ENCODE measurements at regions not wholly inside any gene's neighbourhood (a gene's known extent, or its start where the extent isn't known, plus 50 kb on each side); places are given as distances from the start of the nearest gene placed in this dataset.

DNA sequence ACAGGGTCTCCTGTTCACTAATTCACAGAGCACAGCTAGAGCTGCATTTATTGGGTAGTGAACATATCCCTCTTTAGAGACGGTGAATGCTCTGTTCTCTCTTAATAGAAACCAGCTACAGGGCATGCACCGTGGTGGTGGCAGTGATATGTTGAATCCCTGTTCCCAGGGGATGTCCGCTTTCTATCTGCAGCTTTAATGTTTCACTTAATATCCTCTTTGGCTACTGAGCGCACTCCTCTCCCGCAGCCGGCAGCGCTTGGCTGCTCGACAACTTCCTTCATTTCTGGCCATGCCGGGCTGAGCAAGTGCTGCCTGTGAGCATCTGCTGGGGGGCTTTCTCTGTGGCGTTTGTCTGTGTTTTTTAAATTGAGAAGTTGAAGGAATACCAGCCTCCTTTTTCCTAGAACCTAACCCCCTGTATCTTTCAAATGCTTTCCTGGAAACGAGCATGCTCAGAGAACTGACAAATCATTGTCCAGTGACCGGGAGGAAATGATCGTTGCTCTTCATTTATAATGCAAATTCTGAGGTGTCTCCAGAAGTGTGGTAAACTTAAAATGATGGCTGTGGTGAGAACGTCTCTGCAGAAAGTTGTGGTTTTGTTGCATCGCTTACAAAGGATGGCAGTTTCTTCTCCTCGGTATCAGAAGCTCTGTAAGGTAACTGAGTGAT lies 297.9 kb downstream of the UTRN start:
- peak; percentile 34 for DNase-seq

- no peak for DNase-seq
These were observed 298.4 kb downstream of the UTRN start for GRCh38 chr6:144583614-144583954.

GRCh38 chr6:144585217-144585814 lies 300.2 kb downstream of the UTRN start:
- DNase-seq: peak; percentile 44

DNA sequence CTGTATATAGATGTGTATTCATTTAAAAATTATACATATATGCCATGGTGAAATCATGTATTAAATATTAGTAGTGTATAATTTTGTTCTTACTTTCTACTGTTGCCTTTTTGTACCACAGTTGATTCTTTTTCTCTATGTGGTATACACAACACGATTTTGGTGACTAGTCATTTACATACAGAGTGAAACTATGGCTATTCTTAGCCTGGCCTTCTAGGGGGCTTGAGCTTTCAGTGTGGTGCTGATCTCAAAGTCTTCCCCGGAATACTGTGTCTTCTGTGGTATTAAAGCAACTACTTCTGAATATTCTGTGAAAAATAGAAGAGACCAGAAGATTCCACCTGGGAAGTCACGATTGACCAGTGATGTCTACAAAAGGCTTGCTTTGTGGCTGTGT lies 301.9 kb downstream of the UTRN start:
- no peak for DNase-seq

GRCh38 chr6:144588697-144589325 lies 303.7 kb downstream of the UTRN start:
- DNase-seq: no peak

DNA sequence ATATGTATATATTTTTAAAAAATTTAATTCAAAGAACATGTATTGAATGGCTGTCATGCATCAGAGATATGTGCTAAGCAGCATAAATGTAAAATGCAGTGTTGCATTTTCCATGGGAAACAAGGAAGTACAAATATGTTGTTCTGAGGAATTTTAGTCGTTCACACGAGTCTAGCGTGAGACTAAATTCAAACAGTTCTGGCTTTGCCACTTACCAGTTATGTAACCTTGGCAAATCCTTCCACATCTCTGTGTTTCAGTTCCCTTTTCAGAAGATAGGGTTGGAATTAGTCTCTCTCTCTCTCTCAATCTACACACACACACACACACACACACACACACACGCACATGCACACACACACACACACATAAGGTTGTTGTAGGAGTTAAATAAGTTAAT lies 305.4 kb downstream of the UTRN start:
- no peak for DNase-seq

DNA sequence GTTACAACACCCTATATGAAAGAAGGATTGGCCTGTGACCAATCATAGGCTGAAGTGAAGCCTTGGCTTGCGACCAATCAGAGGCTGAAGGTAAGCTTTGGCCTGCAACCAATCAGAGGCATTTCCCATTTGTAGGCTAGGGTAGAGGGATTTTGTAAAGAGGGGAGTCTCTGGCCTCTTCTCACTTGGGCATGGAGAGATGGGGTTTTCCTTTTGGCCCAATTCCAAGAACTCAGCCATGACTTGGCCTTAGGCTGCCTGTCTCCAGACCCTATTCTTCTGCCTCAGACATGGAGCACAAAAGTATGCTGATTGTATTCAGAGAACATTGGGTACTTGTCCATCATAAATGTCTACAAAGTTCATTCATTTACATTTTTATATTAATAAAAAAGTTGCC lies 308.3 kb downstream of the UTRN start:
- no peak for DNase-seq

GRCh38 chr6:144594585-144594984 lies 309.4 kb downstream of the UTRN start:
- no peak for DNase-seq

GRCh38 chr6:144595266-144595665 lies 310.1 kb downstream of the UTRN start:
- no peak for DNase-seq

DNA sequence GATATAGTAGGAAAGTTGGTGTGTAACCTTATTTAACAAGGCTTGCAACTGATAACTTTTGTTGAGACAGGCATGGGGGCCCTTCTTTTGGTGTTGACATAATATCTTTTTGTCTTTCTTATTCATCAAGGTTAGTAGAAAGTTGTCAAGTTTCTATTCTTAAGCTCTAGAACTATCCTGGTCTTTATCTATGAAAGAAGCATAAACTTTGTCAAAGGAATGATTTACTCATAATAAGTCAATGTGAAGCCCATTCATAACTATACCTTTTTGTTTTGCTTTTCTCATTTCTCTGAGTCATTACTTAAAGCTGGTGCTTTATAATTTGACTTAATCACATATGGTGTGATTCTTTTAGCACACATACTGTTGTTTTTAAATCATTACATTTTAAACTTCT lies 312.4 kb downstream of the UTRN start:
- no peak for DNase-seq

- DNase-seq: no peak
These were observed 314.5 kb downstream of the UTRN start for GRCh38 chr6:144599615-144600014.

DNA sequence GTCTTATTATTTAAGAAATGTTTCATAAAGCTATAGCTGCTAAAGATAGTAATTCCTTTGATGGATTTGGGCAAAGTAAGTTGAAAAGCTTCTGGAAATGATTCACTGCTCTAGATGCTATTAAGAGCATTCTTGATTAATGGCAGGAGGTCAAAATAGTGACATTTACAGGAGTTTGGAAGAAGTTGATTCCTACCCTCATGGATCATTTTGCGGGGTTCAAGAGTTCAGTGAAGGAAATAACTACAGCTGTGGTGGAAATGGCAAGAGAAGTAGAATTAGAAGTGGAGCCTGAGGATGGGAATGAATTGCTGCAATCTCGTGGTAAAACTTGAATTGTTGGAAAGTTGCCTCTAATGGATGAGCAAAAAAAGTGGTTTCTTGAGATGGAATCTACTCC lies 316.1 kb downstream of the UTRN start:
- DNase-seq: no peak

GRCh38 chr6:144602523-144603180 lies 317.5 kb downstream of the UTRN start:
- no peak for DNase-seq

DNA sequence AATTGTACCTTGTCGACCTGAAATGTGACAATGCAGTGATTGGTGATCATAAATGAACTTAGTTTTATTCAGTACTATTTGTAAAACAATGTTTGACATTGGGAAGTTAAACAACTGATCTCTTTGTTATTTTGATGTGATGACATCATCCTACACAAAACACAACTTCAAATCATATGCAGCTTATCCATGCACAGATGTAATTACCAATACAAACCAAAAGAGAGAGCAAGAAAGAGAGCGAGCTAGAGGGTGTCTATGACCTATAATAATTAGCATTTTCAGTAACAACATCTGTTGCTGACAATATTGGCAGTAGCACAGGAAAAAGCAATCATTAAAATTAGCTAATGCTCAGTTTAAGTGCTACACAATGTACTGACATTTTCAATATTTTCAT lies 320.9 kb downstream of the UTRN start:
- DNase-seq: no peak

- no peak for DNase-seq
These were observed 323.0 kb downstream of the UTRN start for GRCh38 chr6:144607998-144608735.

- no peak for DNase-seq
These were observed 327.7 kb downstream of the UTRN start for GRCh38 chr6:144612811-144613210.

DNA sequence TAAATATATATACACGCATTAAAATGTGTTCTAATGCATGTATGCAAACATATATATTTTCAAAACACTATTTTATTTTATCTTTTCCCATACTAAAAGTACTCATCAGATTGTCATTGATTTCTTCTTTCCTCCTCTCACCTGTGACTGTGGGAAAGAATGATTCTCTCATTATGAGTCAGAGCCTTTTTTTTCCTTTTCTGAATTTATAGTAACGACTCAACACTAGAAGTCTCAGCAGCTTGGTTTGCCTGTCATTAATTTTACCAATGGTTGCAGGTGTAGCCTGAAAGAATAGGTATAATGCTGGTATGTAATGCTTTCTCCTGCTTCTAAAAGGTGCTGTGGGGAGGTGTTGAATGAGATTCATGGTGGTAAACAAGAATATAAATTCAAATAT lies 328.7 kb downstream of the UTRN start:
- DNase-seq: no peak

DNA sequence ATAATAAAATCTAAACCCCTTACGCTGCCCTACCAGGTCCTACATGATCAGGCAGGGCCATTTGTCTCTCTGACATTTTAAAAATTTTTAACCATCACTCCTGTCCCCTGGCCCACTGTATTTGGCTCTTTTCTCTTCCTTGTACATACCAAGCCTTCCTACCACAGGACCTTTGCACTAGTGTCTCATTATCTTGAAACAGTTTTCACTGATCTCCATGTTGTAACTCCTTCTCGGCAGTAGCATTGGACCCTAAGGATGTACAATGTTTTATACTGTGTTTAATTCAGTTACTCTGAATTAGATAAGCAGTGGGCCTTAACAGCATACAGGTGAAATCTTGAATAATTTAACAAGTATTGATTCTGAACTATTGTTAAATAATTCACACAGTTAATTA lies 330.7 kb downstream of the UTRN start:
- no peak for DNase-seq

DNA sequence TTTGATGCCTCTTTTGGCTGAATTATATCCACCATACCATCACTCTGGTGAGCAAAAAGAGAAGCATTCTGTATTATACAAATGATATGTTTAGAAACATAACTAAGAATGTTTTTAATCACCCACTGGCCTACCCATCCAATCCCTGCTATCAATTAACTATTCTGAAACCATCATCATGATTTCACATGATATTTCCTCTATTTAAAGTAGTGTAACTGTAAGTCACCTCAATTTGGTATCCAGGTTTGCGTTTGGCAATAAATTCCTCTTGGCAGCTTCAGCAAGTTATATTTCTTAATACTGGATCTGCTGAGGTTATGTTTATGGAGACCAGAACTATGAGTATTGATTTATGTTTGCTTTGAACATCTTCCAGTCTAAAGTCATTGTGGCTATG lies 332.1 kb downstream of the UTRN start:
- DNase-seq: no peak

- no peak for DNase-seq
These were observed 332.6 kb downstream of the UTRN start for GRCh38 chr6:144617708-144618107.

- DNase-seq: no peak
These were observed 334.8 kb downstream of the UTRN start for GRCh38 chr6:144619966-144620365.

DNA sequence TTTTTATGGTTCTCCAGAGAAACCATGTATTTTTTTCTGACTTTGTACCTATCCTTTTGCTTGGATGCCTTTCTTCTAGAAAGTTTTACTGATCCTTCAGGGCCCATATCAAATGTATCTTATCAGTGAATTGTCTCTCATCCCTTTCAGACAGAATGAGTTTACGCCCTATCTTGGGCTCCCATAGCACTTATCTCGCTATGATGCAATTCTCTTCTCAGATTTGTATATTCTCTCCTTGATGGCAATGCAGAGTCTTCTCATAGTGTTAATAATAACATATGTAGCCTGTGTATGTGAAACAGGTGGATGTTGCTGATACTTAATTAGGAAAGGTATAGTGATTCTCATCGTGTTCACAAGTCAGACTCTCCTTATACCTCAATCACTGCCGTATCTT lies 336.2 kb downstream of the UTRN start:
- DNase-seq: no peak

DNA sequence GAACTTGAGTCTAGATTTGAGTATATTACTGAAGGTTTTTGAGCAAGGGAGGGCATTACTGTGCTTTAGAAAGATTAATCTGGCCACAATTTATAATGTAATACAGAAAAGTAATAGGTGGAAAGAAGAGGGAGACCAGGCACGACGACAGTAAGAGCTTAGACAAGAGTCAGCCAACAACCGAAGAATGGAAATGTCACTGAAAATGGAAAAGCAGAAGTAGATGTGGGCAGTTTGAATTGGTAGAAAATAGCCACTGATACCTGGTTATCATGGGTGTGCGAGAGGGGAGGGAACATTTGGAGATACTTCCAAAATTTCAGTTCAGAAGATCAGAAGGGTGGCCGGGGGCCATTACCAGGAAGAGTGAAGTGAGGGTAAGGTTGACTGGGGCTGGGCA lies 339.1 kb downstream of the UTRN start:
- no peak for DNase-seq

- DNase-seq: no peak
These were observed 339.6 kb downstream of the UTRN start for GRCh38 chr6:144624716-144625115.

Data from midbrain (tissue), 1 donor.